Left ventricle myocardium inferior (tissue), 1 donor: ENCODE measurements at regions not wholly inside any gene's neighbourhood (a gene's known extent, or its start where the extent isn't known, plus 50 kb on each side); places are given as distances from the start of the nearest gene placed in this dataset.

Experiments
- DNase-seq: peaks from one replicate; pipeline ENCODE4 v3.0.0-alpha.2; 2020
- H3K27ac ChIP-seq: fragments of 200-600 bp; replicated peaks from 2 replicates; pipeline ENCODE4 v1.8.0; 2021
- H3K27me3 ChIP-seq: fragments of 200-600 bp; 2 replicates; pipeline ENCODE4 v1.8.0; 2021; ENCODE audit warnings: low read depth
- H3K36me3 ChIP-seq: fragments of 200-600 bp; 2 replicates; pipeline ENCODE4 v1.8.0; 2021
- H3K4me1 ChIP-seq: fragments of 200-600 bp; 2 replicates; pipeline ENCODE4 v1.8.0; 2021
- H3K4me3 ChIP-seq: fragments of 200-600 bp; 2 replicates; pipeline ENCODE4 v1.8.0; 2021; ENCODE audit warnings: mild to moderate bottlenecking, moderate library complexity
- H3K9me3 ChIP-seq: fragments of 200-600 bp; replicated peaks from 2 replicates; pipeline ENCODE4 v1.8.0; 2021
- CTCF ChIP-seq: fragments of 200-600 bp; IDR thresholded peaks from 2 replicates; pipeline ENCODE4 v1.8.0; 2021; ENCODE audit warnings: antibody characterized with exemption, mild to moderate bottlenecking, borderline replicate concordance
- intact Hi-C: fragments of 100-400 bp; cut with micrococcal nuclease; formaldehyde crosslinking; loops from one replicate; pipeline ENCODE4 v1.11.0; 2022
- donor health status: DM: no; HTN: yes; CAD: no; lungs with severe emphysema.

GRCh38 chr12:93978553-93978952 lies 169.8 kb upstream of the PLXNC1 start:
- H3K27ac ChIP-seq = peak overlapping the region; percentile 63
- H3K9me3 ChIP-seq = no peaks in the 10 kb centered on the region
- H3K27me3 ChIP-seq = no peaks in the 10 kb centered on the region
- no peak for DNase-seq
- no peak overlapping the region for H3K4me3 ChIP-seq
- no peaks in the 10 kb centered on the region for H3K36me3 ChIP-seq
- TF ChIP-seq CTCF = no peak
- intact Hi-C loops = no loop called here
- H3K4me1 ChIP-seq = peaks cover 18% of the 10 kb centered on the region

- intact Hi-C loops = no loop called here
- peak; percentile 69 for TF ChIP-seq CTCF
- no peaks in the 10 kb centered on the region for H3K27me3 ChIP-seq
- no peak for DNase-seq
- peaks cover 14% of the 10 kb centered on the region for H3K4me1 ChIP-seq
- peak overlapping the region; percentile 44 for H3K27ac ChIP-seq
- H3K4me3 ChIP-seq = no peak overlapping the region
- no peaks in the 10 kb centered on the region for H3K36me3 ChIP-seq
- H3K9me3 ChIP-seq = no peaks in the 10 kb centered on the region
Measured at GRCh38 chr12:93979189-93979588, 169.2 kb upstream of the PLXNC1 start.

- peaks cover 5% of the 10 kb centered on the region for H3K4me1 ChIP-seq
- intact Hi-C loops = no loop called here
- H3K27me3 ChIP-seq = no peaks in the 10 kb centered on the region
- no peak for TF ChIP-seq CTCF
- no peaks in the 10 kb centered on the region for H3K36me3 ChIP-seq
- H3K27ac ChIP-seq = no peak overlapping the region
- DNase-seq = no peak
- no peaks in the 10 kb centered on the region for H3K9me3 ChIP-seq
- H3K4me3 ChIP-seq = no peak overlapping the region
Measured at GRCh38 chr12:93980711-93981110, 167.7 kb upstream of the PLXNC1 start.

GRCh38 chr12:93981411-93981810 lies 167.0 kb upstream of the PLXNC1 start:
- intact Hi-C loops = no loop called here
- Histone ChIP-seq H3K9me3 (no peaks in the 10 kb centered on the region), H3K36me3 (no peaks in the 10 kb centered on the region), H3K27me3 (no peaks in the 10 kb centered on the region), H3K4me1 (peaks cover 5% of the 10 kb centered on the region), H3K4me3 (no peak overlapping the region), H3K27ac (no peak overlapping the region)
- TF ChIP-seq CTCF = no peak
- no peak for DNase-seq

- Histone ChIP-seq H3K27ac (no peak overlapping the region), H3K9me3 (no peaks in the 10 kb centered on the region), H3K4me3 (no peak overlapping the region), H3K36me3 (no peaks in the 10 kb centered on the region), H3K4me1 (peaks cover 5% of the 10 kb centered on the region), H3K27me3 (no peaks in the 10 kb centered on the region)
- TF ChIP-seq CTCF = no peak
- intact Hi-C loops = no loop called here
- no peak for DNase-seq
Measured at GRCh38 chr12:93982771-93983315, 165.5 kb upstream of the PLXNC1 start.
